Testis (tissue), 2 donors: ENCODE measurements at regions not wholly inside any gene's neighbourhood (a gene's known extent, or its start where the extent isn't known, plus 50 kb on each side); places are given as distances from the start of the nearest gene placed in this dataset.

Experiments used
- CTCF ChIP-seq, 3 experiments: fragments of 450-650 bp in 2 of 3; fragments of 200-600 bp in 1 of 3; sonication (generic) in 1 of 3; IDR thresholded peaks; one replicate each; pipeline ENCODE4 v1.5.1; 2016 to 2019; ENCODE audit warnings: antibody characterized with exemption in 3 of 3, mild to moderate bottlenecking in 2 of 3, moderate library complexity in 1 of 3
- POLR2A ChIP-seq: fragments of 450-650 bp; IDR thresholded peaks from one replicate; pipeline ENCODE4 v1.6.1; 2017; ENCODE audit warnings: antibody characterized with exemption, mild to moderate bottlenecking, moderate library complexity

- TF ChIP-seq CTCF (IDR thresholded peaks at IDR 0.05) (no peak), POLR2A (no peak)
Measured at GRCh38 chr11:104259121-104259610, 95.2 kb upstream of the PDGFD start.
